ENCODE measurements at regions not wholly inside any gene's neighbourhood (a gene's known extent, or its start where the extent isn't known, plus 50 kb on each side); places are given as distances from the start of the nearest gene placed in this dataset.

DNA sequence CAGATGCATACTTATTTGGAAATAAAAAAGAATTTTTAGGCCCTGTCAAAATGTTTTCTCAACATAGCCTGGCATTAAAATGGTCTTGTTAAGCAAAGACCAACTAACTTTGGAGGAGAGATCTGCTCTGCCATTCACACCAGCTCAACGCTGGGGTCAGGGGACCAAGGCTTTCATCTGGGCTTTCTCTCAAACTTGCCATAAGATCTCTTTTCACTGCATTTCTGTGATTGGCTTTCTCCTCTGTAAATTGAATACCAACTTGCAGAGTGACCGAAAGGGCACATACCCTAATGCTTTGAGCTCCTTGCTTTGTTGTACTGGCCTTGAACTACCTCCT lies 71.2 kb downstream of the MYCN start:
- ChIA-PET CTCF (interaction anchor here (1.0 kb wide), 1 partner anchor 10 kb away, joined by 3 read pairs; no protein-coding TSS in a partner anchor), POLR2A (no interaction called here)
- no peak overlapping the region for H3K27ac ChIP-seq (ENCODE audit: insufficient read depth in 1 of 2, low read depth in 1 of 2, low read length in 2 of 2, poor library complexity in 1 of 2, severe bottlenecking in 2 of 2)
- DNase-seq, result no peak
- no peaks in the 10 kb centered on the region for H3K9me3 ChIP-seq (ENCODE audit: control extremely low read depth in 1 of 5, control insufficient read depth in 4 of 5, insufficient read depth in 2 of 5, low read depth in 1 of 5, low read length in 4 of 5)
- H3K4me3 ChIP-seq (ENCODE audit: control insufficient read depth in 1 of 7, extremely low read depth in 1 of 7, insufficient read depth in 4 of 7, low read depth in 2 of 7, low read length in 6 of 7), result no peak overlapping the region
- peaks cover 2 to 58% (median 27%) of the 10 kb centered on the region in 5 experiments for H3K27me3 ChIP-seq (replicated peaks in 2 of 5; ENCODE audit: control insufficient read depth in 4 of 5, insufficient read depth in 5 of 5, low read length in 4 of 5)
- 87% methylated on average over 2 of the region's 2 CpGs for WGBS (ENCODE audit: insufficient coverage)
- H3K4me1 ChIP-seq (ENCODE audit: control extremely low read depth in 1 of 4, control insufficient read depth in 4 of 4, insufficient read depth in 4 of 4, low read length in 3 of 4), result peaks cover 0 to 15% (median 4%) of the 10 kb centered on the region in 4 experiments
- H3K36me3 ChIP-seq (ENCODE audit: control insufficient read depth in 4 of 4, insufficient read depth in 4 of 4, low read length in 3 of 4), result no peaks in the 10 kb centered on the region

DNA sequence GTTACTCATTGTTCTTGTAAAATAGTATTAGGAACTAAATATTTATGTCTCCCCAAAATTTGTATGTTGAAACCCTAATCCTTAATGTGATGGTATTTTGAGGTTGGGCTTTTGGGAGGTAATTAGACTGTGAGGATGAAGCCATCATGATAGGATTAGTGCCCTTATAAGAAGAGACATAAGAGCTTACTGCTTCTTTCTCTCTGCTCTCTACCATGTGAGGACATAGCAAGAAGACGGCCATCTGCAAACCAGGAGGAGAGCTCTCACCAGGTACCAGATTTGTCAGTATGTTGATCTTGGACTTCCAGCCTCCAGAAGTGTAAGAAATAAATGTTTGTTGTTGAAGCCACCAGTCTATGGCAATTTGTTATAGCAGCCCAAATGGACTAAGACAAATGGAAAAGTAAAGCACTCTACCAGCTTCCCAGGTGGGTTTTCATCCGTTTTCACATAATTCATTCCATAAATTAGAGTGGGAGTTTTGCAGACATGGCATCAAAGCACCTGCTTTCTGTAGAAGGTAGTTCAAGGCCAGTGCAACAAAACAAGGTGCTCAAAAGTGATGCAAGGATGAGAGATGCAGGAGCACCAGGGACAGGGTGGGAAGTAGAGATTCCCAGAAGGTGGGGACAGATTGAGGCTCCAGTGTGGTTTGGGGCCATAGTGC lies 70.7 kb downstream of the MYCN start:
- Histone ChIP-seq H3K27ac (ENCODE audit: insufficient read depth in 1 of 2, low read depth in 1 of 2, low read length in 2 of 2, poor library complexity in 1 of 2, severe bottlenecking in 2 of 2) (no peak overlapping the region), H3K4me1 (ENCODE audit: control extremely low read depth in 1 of 4, control insufficient read depth in 4 of 4, insufficient read depth in 4 of 4, low read length in 3 of 4) (peaks cover 0 to 20% (median 6%) of the 10 kb centered on the region in 4 experiments), H3K27me3 (replicated peaks in 2 of 5; ENCODE audit: control insufficient read depth in 4 of 5, insufficient read depth in 5 of 5, low read length in 4 of 5) (peaks cover 2 to 58% (median 26%) of the 10 kb centered on the region in 5 experiments), H3K36me3 (ENCODE audit: control insufficient read depth in 4 of 4, insufficient read depth in 4 of 4, low read length in 3 of 4) (no peaks in the 10 kb centered on the region), H3K9me3 (ENCODE audit: control extremely low read depth in 1 of 5, control insufficient read depth in 4 of 5, insufficient read depth in 2 of 5, low read depth in 1 of 5, low read length in 4 of 5) (no peaks in the 10 kb centered on the region), H3K4me3 (ENCODE audit: control insufficient read depth in 1 of 7, extremely low read depth in 1 of 7, insufficient read depth in 4 of 7, low read depth in 2 of 7, low read length in 6 of 7) (no peak overlapping the region)
- WGBS (ENCODE audit: insufficient coverage), result no CpG with 5 or more reads among the region's 2 CpGs
- DNase-seq, result no peak
- CTCF ChIA-PET, result interaction anchor here (1.0 to 1.3 kb wide), 2 partner anchors 10 to 15 kb away, joined by 3 read pairs; no protein-coding TSS in a partner anchor
- POLR2A ChIA-PET, result interaction anchor here (0.6 kb wide), 1 partner anchor 167 kb away, joined by 5 read pairs; no protein-coding TSS in a partner anchor

DNA sequence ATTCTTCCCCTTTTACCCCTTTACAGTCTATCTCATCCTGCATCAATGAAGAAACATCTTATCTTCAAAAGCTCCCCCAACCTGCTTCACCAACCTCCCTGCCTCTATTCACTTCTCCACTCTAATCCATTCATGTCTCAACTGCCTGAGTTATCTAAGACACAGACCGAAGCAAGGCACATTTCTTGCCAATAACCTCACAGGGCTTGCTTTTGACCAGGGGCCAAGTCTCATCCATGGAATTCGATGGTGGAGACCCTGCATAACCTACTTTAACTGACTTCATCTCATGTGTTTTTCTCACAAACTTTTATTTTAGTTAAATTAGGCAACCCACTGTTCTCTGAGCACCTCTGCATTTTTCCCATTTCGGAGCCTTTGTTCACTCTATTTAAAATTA lies 69.7 kb downstream of the MYCN start:
- Histone ChIP-seq H3K4me3 (ENCODE audit: control insufficient read depth in 1 of 7, extremely low read depth in 1 of 7, insufficient read depth in 4 of 7, low read depth in 2 of 7, low read length in 6 of 7) (no peak overlapping the region), H3K36me3 (ENCODE audit: control insufficient read depth in 4 of 4, insufficient read depth in 4 of 4, low read length in 3 of 4) (no peaks in the 10 kb centered on the region), H3K9me3 (ENCODE audit: control extremely low read depth in 1 of 5, control insufficient read depth in 4 of 5, insufficient read depth in 2 of 5, low read depth in 1 of 5, low read length in 4 of 5) (no peaks in the 10 kb centered on the region), H3K4me1 (ENCODE audit: control extremely low read depth in 1 of 4, control insufficient read depth in 4 of 4, insufficient read depth in 4 of 4, low read length in 3 of 4) (peaks cover 0 to 27% (median 13%) of the 10 kb centered on the region in 4 experiments), H3K27me3 (replicated peaks in 2 of 5; ENCODE audit: control insufficient read depth in 4 of 5, insufficient read depth in 5 of 5, low read length in 4 of 5) (peaks cover 2 to 51% (median 23%) of the 10 kb centered on the region in 5 experiments), H3K27ac (ENCODE audit: insufficient read depth in 1 of 2, low read depth in 1 of 2, low read length in 2 of 2, poor library complexity in 1 of 2, severe bottlenecking in 2 of 2) (no peak overlapping the region)
- ChIA-PET CTCF (interaction anchor here (1.3 kb wide), 1 partner anchor 16 kb away, joined by 3 read pairs; no protein-coding TSS in a partner anchor), POLR2A (no interaction called here)
- WGBS (ENCODE audit: insufficient coverage), result 92% methylated on average over 3 of the region's 3 CpGs
- DNase-seq, result no peak

DNA sequence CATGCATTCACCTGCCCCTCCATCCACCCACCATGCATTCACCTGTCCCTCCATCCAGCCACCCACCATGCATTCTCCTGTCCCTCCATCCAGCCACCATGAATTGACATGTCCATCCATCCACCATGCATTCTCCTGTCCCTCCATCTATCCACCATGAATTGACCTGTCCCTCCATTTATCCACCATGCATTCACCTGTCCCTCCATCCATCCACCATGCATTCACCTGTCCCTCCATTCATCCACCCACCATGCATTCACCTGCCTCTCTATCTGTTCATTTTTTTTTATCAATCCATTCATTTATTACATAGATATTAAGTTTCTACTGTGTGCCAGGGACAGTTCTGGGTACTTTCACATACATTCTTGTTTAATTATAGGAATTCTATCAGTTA lies 69.2 kb downstream of the MYCN start:
- ChIA-PET CTCF (interaction anchor here (1.3 kb wide), 1 partner anchor 16 kb away, joined by 3 read pairs; no protein-coding TSS in a partner anchor), POLR2A (no interaction called here)
- Histone ChIP-seq H3K36me3 (ENCODE audit: control insufficient read depth in 4 of 4, insufficient read depth in 4 of 4, low read length in 3 of 4) (no peaks in the 10 kb centered on the region), H3K4me1 (ENCODE audit: control extremely low read depth in 1 of 4, control insufficient read depth in 4 of 4, insufficient read depth in 4 of 4, low read length in 3 of 4) (peaks cover 0 to 27% (median 13%) of the 10 kb centered on the region in 4 experiments), H3K9me3 (ENCODE audit: control extremely low read depth in 1 of 5, control insufficient read depth in 4 of 5, insufficient read depth in 2 of 5, low read depth in 1 of 5, low read length in 4 of 5) (no peaks in the 10 kb centered on the region), H3K27ac (ENCODE audit: insufficient read depth in 1 of 2, low read depth in 1 of 2, low read length in 2 of 2, poor library complexity in 1 of 2, severe bottlenecking in 2 of 2) (no peak overlapping the region), H3K27me3 (replicated peaks in 2 of 5; ENCODE audit: control insufficient read depth in 4 of 5, insufficient read depth in 5 of 5, low read length in 4 of 5) (peaks cover 2 to 46% (median 19%) of the 10 kb centered on the region in 5 experiments), H3K4me3 (ENCODE audit: control insufficient read depth in 1 of 7, extremely low read depth in 1 of 7, insufficient read depth in 4 of 7, low read depth in 2 of 7, low read length in 6 of 7) (no peak overlapping the region)
- DNase-seq, result no peak

DNA sequence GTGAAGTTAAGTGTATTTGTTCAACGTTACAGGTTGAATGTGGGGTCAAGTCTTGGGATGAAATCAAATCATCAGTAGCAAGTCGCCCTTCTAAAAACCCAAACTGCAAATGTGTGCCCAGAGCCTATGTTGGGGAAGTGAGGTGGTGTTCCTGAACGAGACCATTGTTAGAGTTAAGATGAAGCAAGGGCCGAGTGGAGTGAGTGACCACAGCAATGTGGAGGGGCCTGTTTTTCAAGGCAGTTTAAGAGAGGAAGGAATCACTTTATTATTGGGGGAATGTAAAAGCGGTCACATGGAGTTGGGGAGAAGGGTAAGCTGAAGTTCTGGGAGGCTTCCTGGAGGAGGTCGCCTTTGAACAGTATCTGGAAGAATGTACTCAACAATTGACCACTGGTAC lies 68.5 kb downstream of the MYCN start:
- 95% methylated on average over 4 of the region's 6 CpGs for WGBS (ENCODE audit: insufficient coverage)

DNA sequence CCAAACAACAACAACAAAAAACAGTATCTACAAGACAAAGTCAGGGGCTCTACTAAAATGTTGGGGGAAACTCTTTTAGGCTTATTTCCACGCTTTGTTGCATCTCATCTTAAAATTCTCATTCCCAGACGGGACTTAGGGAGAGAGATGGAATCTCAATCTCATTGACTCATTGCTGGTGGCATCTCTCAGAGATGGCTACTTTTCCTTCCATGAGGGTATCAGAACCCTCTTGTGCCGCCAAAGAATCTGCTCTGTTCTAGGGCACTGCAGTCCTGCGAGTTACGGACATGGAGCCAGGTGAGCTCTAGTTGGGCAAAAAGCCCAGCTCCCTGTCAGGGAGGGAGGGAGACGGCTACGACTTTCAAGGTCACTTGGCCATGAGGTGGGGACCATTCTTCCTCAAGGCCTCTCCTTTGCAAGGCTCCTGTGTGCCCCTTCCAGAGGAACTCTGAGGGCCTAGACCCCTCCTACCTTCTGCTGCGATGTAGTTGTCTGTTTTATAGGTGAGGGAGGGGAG lies 68.0 kb downstream of the MYCN start:
- CTCF ChIA-PET, result no interaction called here

More for the DNA sequence above, 68.5 kb downstream of the MYCN start:
- Histone ChIP-seq H3K4me3 (ENCODE audit: control insufficient read depth in 1 of 7, extremely low read depth in 1 of 7, insufficient read depth in 4 of 7, low read depth in 2 of 7, low read length in 6 of 7) (no peak overlapping the region), H3K36me3 (ENCODE audit: control insufficient read depth in 4 of 4, insufficient read depth in 4 of 4, low read length in 3 of 4) (no peaks in the 10 kb centered on the region), H3K27me3 (replicated peaks in 2 of 5; ENCODE audit: control insufficient read depth in 4 of 5, insufficient read depth in 5 of 5, low read length in 4 of 5) (peaks cover 2 to 39% (median 16%) of the 10 kb centered on the region in 5 experiments), H3K9me3 (ENCODE audit: control extremely low read depth in 1 of 5, control insufficient read depth in 4 of 5, insufficient read depth in 2 of 5, low read depth in 1 of 5, low read length in 4 of 5) (no peaks in the 10 kb centered on the region), H3K4me1 (ENCODE audit: control extremely low read depth in 1 of 4, control insufficient read depth in 4 of 4, insufficient read depth in 4 of 4, low read length in 3 of 4) (peaks cover 0 to 26% (median 13%) of the 10 kb centered on the region in 4 experiments), H3K27ac (ENCODE audit: insufficient read depth in 1 of 2, low read depth in 1 of 2, low read length in 2 of 2, poor library complexity in 1 of 2, severe bottlenecking in 2 of 2) (no peak overlapping the region)
- POLR2A ChIA-PET, result no interaction called here
- no peak for DNase-seq
- CTCF ChIA-PET, result no interaction called here

DNA sequence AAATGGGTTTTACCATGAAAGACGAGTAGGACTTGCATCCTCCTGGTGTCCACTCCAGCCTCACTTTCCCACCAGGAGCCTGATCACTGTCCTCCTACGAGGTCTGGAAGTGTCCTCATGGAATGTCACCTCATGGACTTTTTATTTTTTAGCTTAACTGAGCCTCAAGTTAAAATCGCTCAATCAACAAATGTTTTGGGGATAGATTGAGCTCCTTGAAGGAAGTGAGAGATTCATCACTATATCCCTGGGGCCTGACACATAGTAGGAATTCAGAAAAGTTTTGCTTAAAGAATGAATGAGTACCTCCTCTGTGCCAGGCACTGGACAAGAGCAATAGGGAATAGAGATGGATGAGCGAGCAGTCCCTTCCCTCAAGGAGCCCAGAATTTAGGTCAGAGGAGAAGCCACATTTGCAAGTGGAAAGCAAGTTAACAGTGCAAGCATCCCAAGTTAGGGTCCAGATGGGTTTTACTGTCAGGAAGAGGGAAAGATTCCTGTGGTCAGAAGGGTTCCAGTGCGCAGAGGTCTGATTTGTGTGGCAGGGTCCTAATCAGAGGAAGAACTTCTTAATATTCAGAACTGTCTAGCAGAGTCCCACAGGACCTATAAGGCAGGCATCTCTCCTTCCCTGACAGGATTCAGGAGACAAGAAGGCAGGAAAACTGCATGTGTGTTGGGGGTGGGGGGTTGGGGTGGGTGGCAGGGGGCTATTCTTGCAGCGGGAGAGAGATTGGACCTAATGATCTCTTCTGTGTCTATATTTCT lies 67.0 kb downstream of the MYCN start:
- Histone ChIP-seq H3K4me1 (ENCODE audit: control extremely low read depth in 1 of 4, control insufficient read depth in 4 of 4, insufficient read depth in 4 of 4, low read length in 3 of 4) (peaks cover 0 to 13% (median 10%) of the 10 kb centered on the region in 4 experiments), H3K36me3 (ENCODE audit: control insufficient read depth in 4 of 4, insufficient read depth in 4 of 4, low read length in 3 of 4) (no peaks in the 10 kb centered on the region), H3K4me3 (ENCODE audit: control insufficient read depth in 1 of 7, extremely low read depth in 1 of 7, insufficient read depth in 4 of 7, low read depth in 2 of 7, low read length in 6 of 7) (no peak overlapping the region), H3K9me3 (ENCODE audit: control extremely low read depth in 1 of 5, control insufficient read depth in 4 of 5, insufficient read depth in 2 of 5, low read depth in 1 of 5, low read length in 4 of 5) (peaks cover 0 to 6% (median 3%) of the 10 kb centered on the region in 5 experiments), H3K27me3 (replicated peaks in 2 of 5; ENCODE audit: control insufficient read depth in 4 of 5, insufficient read depth in 5 of 5, low read length in 4 of 5) (peaks cover 0 to 24% (median 3%) of the 10 kb centered on the region in 5 experiments), H3K27ac (ENCODE audit: insufficient read depth in 1 of 2, low read depth in 1 of 2, low read length in 2 of 2, poor library complexity in 1 of 2, severe bottlenecking in 2 of 2) (no peak overlapping the region)
- DNase-seq, result no peak
- CTCF ChIA-PET, result no interaction called here
- POLR2A ChIA-PET, result no interaction called here
- WGBS (ENCODE audit: insufficient coverage), result 98% methylated on average over 3 of the region's 6 CpGs

More for the DNA sequence above, 68.0 kb downstream of the MYCN start:
- no peaks in the 10 kb centered on the region for H3K9me3 ChIP-seq (ENCODE audit: control extremely low read depth in 1 of 5, control insufficient read depth in 4 of 5, insufficient read depth in 2 of 5, low read depth in 1 of 5, low read length in 4 of 5)
- H3K27me3 ChIP-seq (replicated peaks in 2 of 5; ENCODE audit: control insufficient read depth in 4 of 5, insufficient read depth in 5 of 5, low read length in 4 of 5), result peaks cover 0 to 34% (median 12%) of the 10 kb centered on the region in 5 experiments
- POLR2A ChIA-PET, result no interaction called here
- no peak overlapping the region for H3K27ac ChIP-seq (ENCODE audit: insufficient read depth in 1 of 2, low read depth in 1 of 2, low read length in 2 of 2, poor library complexity in 1 of 2, severe bottlenecking in 2 of 2)
- no peak for DNase-seq
- no peak overlapping the region for H3K4me3 ChIP-seq (ENCODE audit: control insufficient read depth in 1 of 7, extremely low read depth in 1 of 7, insufficient read depth in 4 of 7, low read depth in 2 of 7, low read length in 6 of 7)
- peaks cover 0 to 21% (median 12%) of the 10 kb centered on the region in 4 experiments for H3K4me1 ChIP-seq (ENCODE audit: control extremely low read depth in 1 of 4, control insufficient read depth in 4 of 4, insufficient read depth in 4 of 4, low read length in 3 of 4)
- H3K36me3 ChIP-seq (ENCODE audit: control insufficient read depth in 4 of 4, insufficient read depth in 4 of 4, low read length in 3 of 4), result no peaks in the 10 kb centered on the region
- WGBS (ENCODE audit: insufficient coverage), result 77% methylated on average over 7 of the region's 8 CpGs

Data from common myeloid progenitor, CD34-positive (primary cell).